IPS-20b (cell line): ENCODE measurements at regions not wholly inside any gene's neighbourhood (a gene's known extent, or its start where the extent isn't known, plus 50 kb on each side); places are given as distances from the start of the nearest gene placed in this dataset.

Experiments used
- H3K27ac ChIP-seq: one replicate; pipeline ENCODE4 v1.5.1; 2013; ENCODE audit warnings: low read length
- H3K27me3 ChIP-seq: 2 replicates; pipeline ENCODE4 v1.6.1; 2013; ENCODE audit warnings: mild to moderate bottlenecking, low read length, inconsistent platforms; ENCODE audit not compliant: insufficient read depth
- H3K36me3 ChIP-seq: 2 replicates; pipeline ENCODE4 v1.6.1; 2013; ENCODE audit warnings: low read depth, mild to moderate bottlenecking, inconsistent platforms, low read length, moderate library complexity; ENCODE audit not compliant: insufficient read depth
- H3K4me1 ChIP-seq: 2 replicates; pipeline ENCODE4 v1.6.1; 2013; ENCODE audit warnings: mild to moderate bottlenecking, control low read depth, inconsistent platforms, low read length, moderate library complexity; ENCODE audit not compliant: insufficient read depth
- H3K4me3 ChIP-seq: 2 replicates; pipeline ENCODE4 v1.5.1; 2013; ENCODE audit warnings: mild to moderate bottlenecking, low read length, inconsistent platforms
- H3K9ac ChIP-seq: 2 replicates; pipeline ENCODE4 v1.6.1; 2013; ENCODE audit warnings: low read depth, mild to moderate bottlenecking, inconsistent platforms, low read length, moderate library complexity
- H3K9me3 ChIP-seq: 2 replicates; pipeline ENCODE4 v1.6.1; 2013; ENCODE audit warnings: mild to moderate bottlenecking, low read depth, low read length, inconsistent platforms; ENCODE audit not compliant: insufficient read depth

DNA sequence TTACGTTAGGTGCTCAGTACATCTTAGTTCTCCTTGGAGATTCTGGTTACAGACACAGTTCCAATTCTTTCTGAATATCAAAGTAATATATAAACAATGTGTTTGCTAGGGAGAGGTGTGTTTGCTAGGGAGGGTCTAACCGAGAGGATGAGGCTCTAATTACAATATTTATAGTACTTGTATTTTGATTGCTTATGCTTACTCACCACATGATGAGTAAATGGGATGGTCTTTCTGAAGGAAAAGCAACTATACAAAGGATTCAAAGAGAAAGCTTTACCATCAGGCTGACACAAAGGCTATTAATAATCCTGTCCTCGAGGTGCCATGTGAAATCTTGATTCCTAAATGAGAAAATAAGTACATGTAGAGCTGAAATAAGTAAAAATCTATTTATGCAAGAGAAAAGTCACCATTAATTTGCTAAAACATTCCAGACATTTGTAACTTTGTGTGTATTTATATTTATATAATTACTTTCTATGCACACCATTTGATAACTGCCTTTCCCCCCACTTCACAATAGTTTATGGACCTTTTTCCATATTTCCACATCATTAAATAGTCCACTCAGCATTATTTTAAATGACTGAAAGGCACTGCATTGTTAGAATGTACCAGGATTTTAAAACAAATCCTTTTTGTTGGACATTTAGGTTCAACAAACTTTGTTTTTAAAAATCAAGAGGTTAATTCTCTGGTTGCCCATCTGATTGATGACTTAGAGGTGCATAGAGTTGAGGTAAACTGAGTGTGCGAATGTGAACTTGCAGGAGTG is 94.5 kb upstream of the FN1 start:
- Histone ChIP-seq H3K4me3 (no peak overlapping the region), H3K9me3 (peaks cover 12% of the 10 kb centered on the region), H3K27ac (no peak overlapping the region), H3K36me3 (no peaks in the 10 kb centered on the region), H3K4me1 (no peaks in the 10 kb centered on the region), H3K9ac (no peak overlapping the region), H3K27me3 (no peaks in the 10 kb centered on the region)

DNA sequence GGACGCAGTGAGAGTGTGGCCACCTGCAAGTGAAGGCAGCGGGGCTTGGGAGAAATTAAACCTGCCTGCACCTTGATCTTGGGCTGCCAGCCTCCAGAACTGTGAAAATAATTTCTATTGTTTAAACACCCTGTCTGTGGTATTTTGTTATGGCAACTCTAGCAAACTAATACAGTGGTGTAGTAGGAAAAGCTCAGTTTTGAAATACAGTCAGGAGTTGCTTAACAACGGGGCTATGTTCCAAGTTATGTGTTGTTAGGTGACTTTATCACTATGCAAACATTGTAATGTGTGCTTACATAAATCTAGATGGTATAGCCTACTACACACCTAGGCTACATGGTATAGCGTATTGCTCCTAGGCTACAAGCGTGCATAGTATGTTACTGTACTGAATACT is 93.4 kb upstream of the FN1 start:
- no peaks in the 10 kb centered on the region for H3K36me3 ChIP-seq
- H3K4me3 ChIP-seq: no peak overlapping the region
- peaks cover 12% of the 10 kb centered on the region for H3K9me3 ChIP-seq
- H3K9ac ChIP-seq: no peak overlapping the region
- no peaks in the 10 kb centered on the region for H3K27me3 ChIP-seq
- H3K27ac ChIP-seq: no peak overlapping the region
- H3K4me1 ChIP-seq: no peaks in the 10 kb centered on the region

- Histone ChIP-seq H3K27ac (no peak overlapping the region), H3K4me1 (no peaks in the 10 kb centered on the region), H3K36me3 (no peaks in the 10 kb centered on the region), H3K27me3 (no peaks in the 10 kb centered on the region), H3K9me3 (peaks cover 5% of the 10 kb centered on the region), H3K9ac (no peak overlapping the region), H3K4me3 (no peak overlapping the region)
Measured at GRCh38 chr2:215528555-215528954, 92.7 kb upstream of the FN1 start.

DNA sequence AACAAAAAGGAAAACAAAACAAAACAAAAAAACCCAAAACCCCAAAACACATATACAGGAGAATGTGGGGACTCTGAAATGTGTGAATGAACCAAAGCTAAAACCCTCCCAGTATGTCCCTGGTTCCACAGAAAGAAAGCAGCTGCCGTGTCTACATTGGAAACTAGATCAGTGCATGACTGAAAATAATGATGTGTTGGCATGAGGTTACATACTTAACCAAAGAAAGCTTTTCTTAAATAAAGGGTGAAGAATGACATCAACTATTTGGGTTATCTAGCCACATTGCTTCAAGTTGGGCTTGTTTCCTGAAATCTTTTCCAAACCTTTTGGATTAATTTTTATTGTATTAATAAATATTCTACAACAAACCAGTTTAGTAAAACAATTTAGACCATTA is 91.9 kb upstream of the FN1 start:
- Histone ChIP-seq H3K36me3 (no peaks in the 10 kb centered on the region), H3K4me1 (no peaks in the 10 kb centered on the region), H3K27me3 (no peaks in the 10 kb centered on the region), H3K9ac (no peak overlapping the region), H3K9me3 (no peaks in the 10 kb centered on the region), H3K27ac (no peak overlapping the region), H3K4me3 (no peak overlapping the region)

DNA sequence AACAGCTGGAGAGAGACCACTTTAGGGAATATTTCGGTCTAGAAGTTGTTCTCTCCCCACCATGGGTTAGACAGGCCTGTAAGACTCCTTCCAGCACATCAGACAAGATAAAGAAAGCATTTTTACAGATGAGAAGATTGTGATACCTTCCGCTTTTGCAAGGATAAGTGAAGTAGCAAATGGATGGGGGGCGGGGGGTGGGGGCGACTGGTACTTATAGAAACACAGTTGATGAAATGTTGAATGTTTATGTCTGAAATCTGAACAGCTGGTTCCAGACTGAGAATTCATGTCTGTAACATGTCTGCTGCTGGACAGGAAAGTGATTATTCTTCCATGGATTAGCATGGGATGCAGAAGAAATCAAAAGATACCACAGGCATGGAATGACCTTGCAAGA is 90.5 kb upstream of the FN1 start:
- Histone ChIP-seq H3K9me3 (no peaks in the 10 kb centered on the region), H3K4me3 (no peak overlapping the region), H3K27ac (no peak overlapping the region), H3K27me3 (no peaks in the 10 kb centered on the region), H3K9ac (no peak overlapping the region), H3K4me1 (no peaks in the 10 kb centered on the region), H3K36me3 (no peaks in the 10 kb centered on the region)

- no peak overlapping the region for H3K4me3 ChIP-seq
- no peaks in the 10 kb centered on the region for H3K27me3 ChIP-seq
- no peak overlapping the region for H3K27ac ChIP-seq
- H3K36me3 ChIP-seq: no peaks in the 10 kb centered on the region
- no peaks in the 10 kb centered on the region for H3K4me1 ChIP-seq
- H3K9ac ChIP-seq: no peak overlapping the region
- H3K9me3 ChIP-seq: no peaks in the 10 kb centered on the region
Measured at GRCh38 chr2:215522237-215522636, 86.4 kb upstream of the FN1 start.

- Histone ChIP-seq H3K36me3 (no peaks in the 10 kb centered on the region), H3K27me3 (no peaks in the 10 kb centered on the region), H3K4me3 (no peak overlapping the region), H3K4me1 (no peaks in the 10 kb centered on the region), H3K27ac (no peak overlapping the region), H3K9ac (no peak overlapping the region), H3K9me3 (no peaks in the 10 kb centered on the region)
Measured at GRCh38 chr2:215521031-215521430, 85.2 kb upstream of the FN1 start.

DNA sequence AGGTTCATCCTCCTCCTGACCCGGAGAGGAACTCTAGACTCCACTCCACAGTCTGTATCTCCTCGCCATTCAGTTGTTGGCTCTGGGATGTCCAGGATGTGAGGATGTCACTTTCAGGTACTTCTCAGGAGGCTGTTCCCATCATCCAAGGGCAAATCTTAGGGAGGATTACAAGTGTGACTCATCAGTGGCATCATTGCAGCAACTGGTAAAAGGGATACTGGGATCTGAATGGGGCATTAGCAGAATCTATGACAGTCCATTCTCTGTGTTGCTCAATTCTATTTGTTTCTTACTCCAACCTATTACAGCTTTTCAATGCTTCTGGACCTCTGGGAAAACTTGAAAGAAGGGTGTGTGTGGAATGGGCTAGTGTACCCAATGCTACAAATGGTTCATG is 81.5 kb upstream of the FN1 start:
- H3K4me3 ChIP-seq: no peak overlapping the region
- no peaks in the 10 kb centered on the region for H3K9me3 ChIP-seq
- H3K4me1 ChIP-seq: no peaks in the 10 kb centered on the region
- no peaks in the 10 kb centered on the region for H3K27me3 ChIP-seq
- H3K36me3 ChIP-seq: no peaks in the 10 kb centered on the region
- no peak overlapping the region for H3K9ac ChIP-seq
- no peak overlapping the region for H3K27ac ChIP-seq

DNA sequence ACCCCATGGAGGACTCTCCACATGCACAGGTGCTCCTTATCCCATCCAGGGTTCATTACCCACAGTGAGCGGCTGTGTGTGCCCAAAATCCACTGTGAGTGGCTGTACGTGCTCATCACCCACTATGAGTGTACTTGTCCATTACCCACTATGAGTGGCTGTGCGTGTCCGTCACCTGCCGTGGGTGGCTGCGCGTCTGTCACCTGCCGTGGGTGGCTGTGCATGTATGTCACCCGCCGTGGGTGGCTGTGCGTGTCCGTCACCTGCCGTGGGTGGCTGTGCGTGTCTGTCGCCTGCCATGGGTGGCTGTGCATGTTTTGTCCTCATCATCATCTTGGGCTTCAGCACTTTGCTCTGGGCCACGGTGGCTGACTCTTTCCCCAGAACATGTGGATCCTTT is 78.6 kb upstream of the FN1 start:
- H3K27me3 ChIP-seq: no peaks in the 10 kb centered on the region
- no peak overlapping the region for H3K27ac ChIP-seq
- H3K36me3 ChIP-seq: no peaks in the 10 kb centered on the region
- H3K4me1 ChIP-seq: no peaks in the 10 kb centered on the region
- H3K9ac ChIP-seq: no peak overlapping the region
- H3K9me3 ChIP-seq: no peaks in the 10 kb centered on the region
- H3K4me3 ChIP-seq: no peak overlapping the region

- Histone ChIP-seq H3K9me3 (no peaks in the 10 kb centered on the region), H3K9ac (no peak overlapping the region), H3K36me3 (no peaks in the 10 kb centered on the region), H3K4me3 (no peak overlapping the region), H3K27ac (no peak overlapping the region), H3K4me1 (no peaks in the 10 kb centered on the region), H3K27me3 (no peaks in the 10 kb centered on the region)
Measured at GRCh38 chr2:215511454-215512346, 75.8 kb upstream of the FN1 start.

- H3K36me3 ChIP-seq: no peaks in the 10 kb centered on the region
- H3K27me3 ChIP-seq: no peaks in the 10 kb centered on the region
- no peak overlapping the region for H3K4me3 ChIP-seq
- H3K27ac ChIP-seq: no peak overlapping the region
- H3K9me3 ChIP-seq: no peaks in the 10 kb centered on the region
- no peak overlapping the region for H3K9ac ChIP-seq
- no peaks in the 10 kb centered on the region for H3K4me1 ChIP-seq
Measured at GRCh38 chr2:215507836-215508235, 72.0 kb upstream of the FN1 start.

DNA sequence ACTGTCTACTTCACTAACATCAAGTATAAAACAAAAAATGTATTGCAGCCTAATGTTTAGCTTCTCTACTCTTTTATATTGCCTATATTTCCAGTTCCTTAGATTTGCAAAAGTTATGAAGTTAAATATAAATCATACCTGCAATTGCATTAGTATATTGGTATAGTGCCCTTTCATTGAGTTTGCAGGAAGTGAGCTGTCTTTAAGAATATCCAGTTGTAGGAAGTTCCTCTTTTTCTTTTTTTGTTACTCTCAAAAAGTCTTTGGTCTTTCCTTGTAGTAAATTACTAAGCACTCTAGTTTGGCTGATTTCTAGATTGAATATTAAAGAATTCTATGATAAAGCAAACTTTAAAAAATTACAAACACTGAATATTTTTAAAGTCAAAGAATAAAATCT is 71.3 kb upstream of the FN1 start:
- Histone ChIP-seq H3K27me3 (no peaks in the 10 kb centered on the region), H3K27ac (no peak overlapping the region), H3K9me3 (no peaks in the 10 kb centered on the region), H3K36me3 (no peaks in the 10 kb centered on the region), H3K4me3 (no peak overlapping the region), H3K9ac (no peak overlapping the region), H3K4me1 (no peaks in the 10 kb centered on the region)
